PC-9 (cell line): ENCODE measurements at regions not wholly inside any gene's neighbourhood (a gene's known extent, or its start where the extent isn't known, plus 50 kb on each side); places are given as distances from the start of the nearest gene placed in this dataset.

Source experiments
- BruUV-seq: library from RNA; stranded (reverse); fragments of 400-500 nt; replicated peaks from 2 replicates; lab custom pipeline; 2021; lab: Mats Ljungman, UMichigan
- CTCF ChIA-PET: fragments of 300-600 bp; sonication (Branson Sonifier 250); formaldehyde crosslinking; loops from one replicate; lab custom pipeline; 2022; ENCODE audit warnings: antibody characterized with exemption; lab: Charles Lee
- POLR2A ChIA-PET: fragments of 300-600 bp; sonication (Branson Sonifier 250); formaldehyde crosslinking; loops from one replicate; lab custom pipeline; 2022; ENCODE audit warnings: antibody characterized with exemption; ENCODE audit not compliant: unreplicated experiment; lab: Charles Lee
- DNase-seq, 2 experiments: peaks; one replicate each; pipeline versions ENCODE4 v3.0.0 to v3.0.0-alpha.2; 2015 to 2022; ENCODE audit warnings: mixed read lengths in 1 of 2
- H2AFZ ChIP-seq: fragments of 200-600 bp; sonication (generic); 2 replicates; pipeline ENCODE4 v1.8.1; 2017; ENCODE audit warnings: antibody characterized with exemption
- H3F3A ChIP-seq: fragments of 200-600 bp; sonication (generic); 2 replicates; pipeline ENCODE4 v1.8.1; 2017; ENCODE audit warnings: antibody characterized with exemption, mild to moderate bottlenecking, low read depth; ENCODE audit not compliant: insufficient read depth
- H3K27ac ChIP-seq: fragments of 200-600 bp; sonication (generic); 2 replicates; pipeline ENCODE4 v1.6.1; 2016; ENCODE audit warnings: mixed run types
- H3K27me3 ChIP-seq: fragments of 200-600 bp; sonication (generic); 2 replicates; pipeline ENCODE4 v1.6.1; 2016; ENCODE audit warnings: low read depth, mixed run types; ENCODE audit not compliant: insufficient read depth
- H3K36me3 ChIP-seq: fragments of 200-600 bp; sonication (generic); 2 replicates; pipeline ENCODE4 v1.6.1; 2016; ENCODE audit warnings: low read depth, mixed run types
- H3K4me1 ChIP-seq: fragments of 200-600 bp; sonication (generic); replicated peaks from 2 replicates; pipeline ENCODE4 v1.6.1; 2016; ENCODE audit warnings: mixed run types; ENCODE audit not compliant: insufficient read depth
- H3K4me2 ChIP-seq: fragments of 200-600 bp; sonication (generic); 2 replicates; pipeline ENCODE4 v1.6.1; 2017; ENCODE audit warnings: mixed run types
- H3K4me3 ChIP-seq: fragments of 200-600 bp; sonication (generic); 2 replicates; pipeline ENCODE4 v1.6.1; 2016; ENCODE audit warnings: mixed run types
- H3K79me2 ChIP-seq: fragments of 200-600 bp; sonication (generic); 2 replicates; pipeline ENCODE4 v1.6.1; 2017; ENCODE audit warnings: low read depth, mixed run types
- H3K9me2 ChIP-seq: fragments of 200-600 bp; sonication (generic); 2 replicates; pipeline ENCODE4 v1.8.1; 2017; ENCODE audit warnings: mild to moderate bottlenecking; ENCODE audit not compliant: insufficient read depth
- H3K9me3 ChIP-seq: fragments of 200-600 bp; sonication (generic); 2 replicates; pipeline ENCODE4 v1.8.1; 2016; ENCODE audit warnings: low read depth; ENCODE audit not compliant: insufficient read depth
- H4K20me1 ChIP-seq: fragments of 200-600 bp; sonication (generic); 2 replicates; pipeline ENCODE4 v1.8.1; 2017; ENCODE audit not compliant: insufficient read depth
- EZH2 ChIP-seq: fragments of 200-600 bp; sonication (generic); IDR thresholded peaks from 2 replicates; pipeline ENCODE4 v1.8.0; 2017; ENCODE audit warnings: antibody characterized with exemption, low read depth
- intact Hi-C: fragments of 100-400 bp; cut with micrococcal nuclease; formaldehyde crosslinking; loops from one replicate; pipeline ENCODE4 v1.10.0; 2022; ENCODE audit not compliant: unreplicated experiment
- TF ChIP-seq, protein P1 (sequence below): fragments of 200-600 bp; sonication (generic); conservative IDR thresholded peaks from 2 replicates; pipeline ENCODE4 v1.6.1; 2017; ENCODE audit warnings: mixed run types, antibody characterized with exemption, mild to moderate bottlenecking, moderate library complexity

DNA sequence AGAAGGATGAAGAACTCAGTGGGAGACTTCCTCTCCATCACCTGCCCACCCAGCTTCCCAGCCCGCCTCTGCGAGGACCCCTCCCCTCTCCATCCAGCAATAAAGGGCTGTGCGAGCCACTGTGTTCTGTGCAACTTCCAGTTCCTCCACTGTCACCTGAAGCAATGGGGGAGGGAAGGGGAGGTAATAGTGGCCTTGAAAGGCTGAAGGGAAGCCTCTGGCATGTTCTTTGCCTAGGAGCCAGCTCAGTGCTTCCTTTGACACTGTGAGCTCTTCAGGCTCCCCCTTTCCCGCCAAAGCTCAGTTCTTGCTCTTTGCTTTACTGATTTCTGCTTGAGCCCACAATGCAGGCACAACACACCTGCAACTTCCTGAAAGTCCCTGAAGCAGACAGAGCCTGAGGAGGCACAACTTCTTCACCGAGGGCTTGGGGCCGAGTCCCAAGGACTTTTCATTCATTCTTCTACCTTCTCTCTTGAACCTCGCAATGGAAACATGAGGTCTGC is 73.2 kb upstream of the DOCK9 start:
- CTCF ChIA-PET: no interaction called here

DNA sequence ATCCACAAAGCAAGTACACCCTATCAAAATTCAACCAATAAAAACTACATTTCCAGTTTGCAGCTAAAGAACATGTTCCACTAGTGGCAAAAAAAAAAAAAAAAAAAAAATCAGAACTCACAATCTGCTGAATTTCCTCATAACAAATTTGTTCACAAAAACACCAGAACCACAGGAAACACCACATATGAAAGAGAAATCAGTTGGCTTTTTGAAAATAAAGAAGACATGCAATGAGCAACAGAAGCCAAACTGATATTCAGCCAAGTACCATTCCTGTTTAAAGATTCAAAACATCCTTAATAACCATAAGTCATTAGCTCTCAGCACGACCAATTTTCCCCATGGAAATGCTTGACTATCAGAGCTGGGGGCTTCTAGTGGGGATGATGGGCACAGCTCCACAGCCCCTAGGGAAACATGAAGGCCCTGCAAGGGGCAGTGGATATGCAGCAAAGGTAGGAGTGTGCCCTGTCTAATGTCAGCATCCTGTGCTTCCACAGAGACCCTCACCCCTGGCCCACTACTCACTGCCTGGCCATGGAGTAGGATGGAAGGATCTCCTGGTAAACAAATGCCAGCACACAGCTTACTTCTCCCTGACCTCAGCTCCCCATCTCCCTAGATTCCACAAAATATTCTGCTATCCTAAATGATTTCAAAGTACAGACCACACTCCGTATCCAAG is 74.0 kb upstream of the DOCK9 start:
- intact Hi-C loops: no loop called here
- Histone ChIP-seq H3K9me2 (no peaks in the 10 kb centered on the region), H3K4me2 (no peak overlapping the region), H3K9me3 (no peaks in the 10 kb centered on the region), H3F3A (peaks cover 14% of the 10 kb centered on the region), H4K20me1 (no peaks in the 10 kb centered on the region), H3K36me3 (no peaks in the 10 kb centered on the region), H3K4me1 (peaks cover 53% of the 10 kb centered on the region), H3K27me3 (no peaks in the 10 kb centered on the region), H3K27ac (no peak overlapping the region), H3K79me2 (peaks cover 88% of the 10 kb centered on the region), H2AFZ (no peak overlapping the region), H3K4me3 (no peak overlapping the region)
- no TSS peak for BruUV-seq
- TF ChIP-seq, protein P1, sequence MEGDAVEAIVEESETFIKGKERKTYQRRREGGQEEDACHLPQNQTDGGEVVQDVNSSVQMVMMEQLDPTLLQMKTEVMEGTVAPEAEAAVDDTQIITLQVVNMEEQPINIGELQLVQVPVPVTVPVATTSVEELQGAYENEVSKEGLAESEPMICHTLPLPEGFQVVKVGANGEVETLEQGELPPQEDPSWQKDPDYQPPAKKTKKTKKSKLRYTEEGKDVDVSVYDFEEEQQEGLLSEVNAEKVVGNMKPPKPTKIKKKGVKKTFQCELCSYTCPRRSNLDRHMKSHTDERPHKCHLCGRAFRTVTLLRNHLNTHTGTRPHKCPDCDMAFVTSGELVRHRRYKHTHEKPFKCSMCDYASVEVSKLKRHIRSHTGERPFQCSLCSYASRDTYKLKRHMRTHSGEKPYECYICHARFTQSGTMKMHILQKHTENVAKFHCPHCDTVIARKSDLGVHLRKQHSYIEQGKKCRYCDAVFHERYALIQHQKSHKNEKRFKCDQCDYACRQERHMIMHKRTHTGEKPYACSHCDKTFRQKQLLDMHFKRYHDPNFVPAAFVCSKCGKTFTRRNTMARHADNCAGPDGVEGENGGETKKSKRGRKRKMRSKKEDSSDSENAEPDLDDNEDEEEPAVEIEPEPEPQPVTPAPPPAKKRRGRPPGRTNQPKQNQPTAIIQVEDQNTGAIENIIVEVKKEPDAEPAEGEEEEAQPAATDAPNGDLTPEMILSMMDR: no peak
- TF ChIP-seq EZH2: no peak
- ChIA-PET CTCF (no interaction called here), POLR2A (no interaction called here)
- DNase-seq: no peak

More for the DNA sequence above, 73.2 kb upstream of the DOCK9 start:
- no peak for DNase-seq
- Histone ChIP-seq H3K36me3 (no peaks in the 10 kb centered on the region), H3K79me2 (peaks cover 82% of the 10 kb centered on the region), H3K27ac (no peak overlapping the region), H3F3A (peaks cover 21% of the 10 kb centered on the region), H2AFZ (no peak overlapping the region), H4K20me1 (no peaks in the 10 kb centered on the region), H3K4me3 (no peak overlapping the region), H3K4me1 (peaks cover 50% of the 10 kb centered on the region), H3K9me3 (no peaks in the 10 kb centered on the region), H3K4me2 (no peak overlapping the region), H3K9me2 (no peaks in the 10 kb centered on the region), H3K27me3 (no peaks in the 10 kb centered on the region)
- intact Hi-C loops: no loop called here
- POLR2A ChIA-PET: no interaction called here
- no peak for TF ChIP-seq EZH2
- TF ChIP-seq, protein P1: no peak
- no TSS peak for BruUV-seq

DNA sequence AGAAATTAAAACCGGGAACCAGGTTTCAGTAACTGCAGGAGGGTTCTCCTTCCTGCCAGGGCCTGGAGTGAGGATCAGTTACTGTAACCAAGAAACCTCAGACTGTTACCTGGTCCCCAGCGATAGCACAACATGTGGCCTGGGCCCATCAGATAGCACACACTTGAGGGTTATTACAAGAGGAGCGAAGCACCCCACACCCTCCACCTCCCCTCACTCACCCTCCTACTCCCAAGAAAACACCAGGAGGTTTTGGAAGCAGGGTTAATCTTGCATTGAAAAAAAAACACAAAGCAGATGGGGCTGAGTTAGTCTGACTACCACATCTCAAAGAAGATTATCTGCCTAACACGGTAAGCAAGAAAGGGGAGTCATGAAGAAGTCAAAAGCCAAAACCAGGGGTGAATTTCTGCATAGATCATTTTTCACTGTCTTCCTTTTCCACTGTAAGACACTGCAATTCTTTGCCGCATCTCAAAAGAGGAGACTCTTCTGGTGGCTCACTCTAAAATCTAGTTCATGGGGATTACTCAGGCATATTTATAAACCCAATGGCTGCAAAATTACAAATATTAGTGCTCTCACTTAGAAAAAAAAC is 75.9 kb upstream of the DOCK9 start:
- Histone ChIP-seq H3K4me2 (no peak overlapping the region), H4K20me1 (no peaks in the 10 kb centered on the region), H3K36me3 (no peaks in the 10 kb centered on the region), H3K4me3 (no peak overlapping the region), H3K27me3 (no peaks in the 10 kb centered on the region), H3K9me3 (no peaks in the 10 kb centered on the region), H2AFZ (no peak overlapping the region), H3K9me2 (no peaks in the 10 kb centered on the region), H3K79me2 (peaks cover 94% of the 10 kb centered on the region), H3F3A (peaks cover 14% of the 10 kb centered on the region), H3K4me1 (peaks cover 53% of the 10 kb centered on the region), H3K27ac (no peak overlapping the region)
- intact Hi-C loops: no loop called here
- no TSS peak for BruUV-seq
- ChIA-PET CTCF (no interaction called here), POLR2A (interaction anchor here (0.8 kb wide), 1 partner anchor 1174 kb away, joined by 5 read pairs; no protein-coding TSS in a partner anchor)
- TF ChIP-seq, protein P1: no peak
- TF ChIP-seq EZH2: no peak
- no peak for DNase-seq
